ENCODE measurements at regions not wholly inside any gene's neighbourhood (a gene's known extent, or its start where the extent isn't known, plus 50 kb on each side); places are given as distances from the start of the nearest gene placed in this dataset.
"Not testable (repeated sequence)": the region's sequence is repeated elsewhere in the genome, so short reads cannot be mapped to it uniquely, and the experiment has no call there.

DNA sequence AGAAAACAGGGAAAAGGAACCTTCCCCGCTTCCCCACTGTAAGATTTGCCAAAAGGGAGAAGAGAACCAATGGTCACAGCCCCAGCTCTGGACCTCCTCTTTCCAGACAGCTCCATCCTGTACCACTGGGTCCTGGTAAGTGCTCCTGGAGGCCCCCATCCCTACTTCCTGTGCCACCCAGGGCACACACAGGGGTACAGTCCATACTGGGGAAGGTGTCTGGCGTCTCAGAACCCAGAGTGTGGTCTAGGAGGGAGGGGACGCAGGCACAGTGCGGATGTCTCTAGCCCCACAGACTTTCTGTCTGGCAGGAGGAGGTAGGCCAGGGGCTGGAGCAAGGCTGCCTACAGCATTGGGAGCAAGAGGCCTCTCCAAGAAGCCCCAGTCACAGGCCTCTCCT is 213.3 kb upstream of the IGFBP3 start:
- no peak for DNase-seq (ENCODE audit: low spot score)

- no peak for DNase-seq (ENCODE audit: low spot score)
Observed at GRCh38 chr7:46133751-46134150, 212.7 kb upstream of the IGFBP3 start.

- no peak for DNase-seq (ENCODE audit: low spot score)
Observed at GRCh38 chr7:46133072-46133471, 212.0 kb upstream of the IGFBP3 start.

DNA sequence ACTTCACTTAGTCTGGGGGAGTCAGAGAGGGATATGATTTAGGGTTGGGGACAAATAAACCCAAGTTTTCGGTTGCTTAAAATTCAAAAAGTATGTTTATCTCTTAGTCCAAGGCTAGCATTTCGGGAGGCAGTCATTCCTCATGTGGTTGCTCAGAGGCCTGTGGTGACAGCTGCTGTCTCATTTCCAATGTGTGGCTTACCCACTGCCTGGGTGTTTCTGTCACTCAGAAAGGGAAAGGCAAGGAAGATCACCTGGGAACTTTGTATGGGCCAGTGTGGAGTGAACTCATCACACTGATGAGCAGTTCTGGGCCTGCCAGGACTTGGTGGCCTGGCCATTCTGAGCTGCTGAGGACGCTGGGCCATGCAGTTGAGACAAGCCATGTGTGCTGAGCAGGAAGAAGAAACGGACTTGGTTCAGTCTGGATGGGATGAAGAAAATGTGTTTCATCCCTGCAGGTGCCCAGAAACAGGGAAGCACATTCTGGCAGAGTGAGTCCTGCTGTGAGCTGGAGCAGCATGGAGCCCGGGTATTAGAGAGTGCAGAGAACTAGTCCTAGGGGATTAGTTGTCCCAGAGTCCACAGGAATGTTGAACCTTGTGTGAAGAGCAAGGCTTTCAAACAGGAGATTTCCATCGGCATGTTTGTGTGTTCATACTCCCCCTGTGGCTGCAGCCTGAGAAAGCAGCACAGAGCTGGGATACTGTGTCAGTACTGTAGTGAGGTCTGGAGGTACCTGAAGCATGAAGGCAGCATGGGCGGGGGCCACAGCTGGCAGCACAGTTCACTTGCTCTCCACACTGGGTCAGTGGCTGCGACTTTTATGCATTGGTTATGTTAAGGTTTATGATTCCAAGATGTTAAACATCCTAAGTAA is 211.1 kb upstream of the IGFBP3 start:
- DNase-seq (ENCODE audit: low spot score) = no peak

DNA sequence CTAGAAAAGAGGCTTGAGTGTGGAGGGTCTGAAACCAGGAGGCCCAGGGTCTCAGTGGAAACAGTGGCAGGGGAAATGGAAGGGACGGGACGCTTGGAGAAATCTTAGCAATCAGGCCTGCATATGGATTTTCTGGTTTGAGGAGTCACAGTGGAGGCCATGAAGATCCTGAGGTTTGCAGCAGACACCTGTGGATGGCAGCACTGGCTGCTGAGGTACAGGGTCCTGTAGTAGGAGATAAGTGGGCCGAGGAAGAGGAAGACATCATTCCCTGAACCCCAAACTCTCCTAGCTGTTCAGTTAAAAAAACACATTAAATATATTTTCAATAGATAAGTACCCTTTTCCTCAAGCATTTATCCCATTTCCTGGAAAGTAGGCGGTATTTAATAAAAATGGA is 208.8 kb upstream of the IGFBP3 start:
- DNase-seq (ENCODE audit: low spot score) = no peak

GRCh38 chr7:46127814-46128213 is 206.7 kb upstream of the IGFBP3 start:
- DNase-seq (ENCODE audit: low spot score) = no peak

DNA sequence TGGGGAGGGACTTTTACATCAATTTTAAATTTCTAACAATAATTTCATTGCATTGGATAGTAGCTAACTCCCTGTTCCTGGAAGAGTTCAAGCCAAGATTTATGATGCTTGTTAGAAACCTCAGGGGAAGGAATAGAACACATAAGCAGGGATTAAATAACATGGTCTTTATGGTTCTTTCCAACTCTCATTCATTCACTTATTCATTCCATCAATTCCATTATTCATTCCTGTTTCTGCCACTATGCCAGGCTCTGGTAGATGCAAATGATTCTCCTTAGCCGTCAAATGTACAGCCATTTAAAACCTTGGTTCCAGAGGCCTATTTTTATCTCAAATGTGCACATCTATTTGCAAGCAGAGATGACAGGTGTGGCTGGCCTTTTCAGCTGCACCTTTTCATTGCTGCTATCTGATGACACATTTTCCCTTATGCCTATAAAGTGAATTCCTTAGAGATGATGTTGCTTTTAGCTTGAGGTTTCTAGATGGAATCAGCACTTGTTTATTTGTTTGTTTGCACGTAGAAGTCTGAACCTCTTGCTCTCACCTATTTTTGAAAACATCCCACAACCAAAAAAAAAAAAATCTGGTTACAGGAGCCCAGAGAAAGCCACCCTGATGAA is 205.7 kb upstream of the IGFBP3 start:
- no peak for DNase-seq (ENCODE audit: low spot score)

DNA sequence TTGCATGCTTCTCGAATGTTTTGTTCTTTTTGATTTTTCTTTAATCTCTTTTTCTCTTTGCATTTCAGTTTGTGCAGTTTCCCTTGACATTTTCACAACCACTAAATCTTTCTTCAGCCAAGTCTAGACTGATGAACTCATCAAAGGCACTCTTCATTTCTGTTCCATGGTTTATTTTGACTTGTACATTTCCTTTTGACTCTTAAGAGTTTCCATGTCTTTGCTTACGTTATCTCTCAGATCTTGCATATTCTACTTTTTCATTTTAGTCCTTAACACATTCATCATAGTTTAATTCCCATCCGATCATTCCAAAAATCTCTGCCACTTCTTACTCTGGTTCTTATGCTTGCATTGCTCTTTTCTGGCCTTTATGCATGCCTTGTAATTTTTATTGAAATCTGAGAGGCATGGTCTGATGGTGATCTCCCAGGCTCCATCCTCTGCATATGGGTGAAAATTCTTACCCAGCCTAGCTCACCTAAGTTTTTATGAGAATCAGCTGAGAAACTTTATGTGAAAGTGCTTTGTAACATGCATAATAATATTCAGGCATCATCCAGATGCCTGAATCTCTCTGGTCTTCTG is 202.8 kb upstream of the IGFBP3 start:
- no peak for DNase-seq (ENCODE audit: low spot score)

DNA sequence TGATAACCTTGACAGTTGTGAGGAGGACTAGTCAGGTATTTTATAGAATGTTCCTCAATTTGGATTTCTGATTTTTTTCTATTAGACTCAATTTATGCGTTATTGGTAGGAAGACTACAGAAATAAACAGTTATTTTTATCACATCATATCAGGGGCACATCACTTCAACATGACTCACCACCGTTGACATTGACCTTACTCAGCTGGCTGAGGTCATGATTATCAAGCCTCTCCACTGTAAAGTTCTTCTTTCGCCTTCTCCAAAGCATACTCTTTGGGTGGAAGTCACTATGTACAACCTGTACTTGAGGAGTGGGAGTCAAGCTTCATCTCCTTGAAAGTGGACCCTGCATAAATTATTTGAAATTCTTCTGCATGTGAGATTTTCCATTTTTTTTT is 194.3 kb upstream of the IGFBP3 start:
- DNase-seq (ENCODE audit: low spot score) = no peak

DNA sequence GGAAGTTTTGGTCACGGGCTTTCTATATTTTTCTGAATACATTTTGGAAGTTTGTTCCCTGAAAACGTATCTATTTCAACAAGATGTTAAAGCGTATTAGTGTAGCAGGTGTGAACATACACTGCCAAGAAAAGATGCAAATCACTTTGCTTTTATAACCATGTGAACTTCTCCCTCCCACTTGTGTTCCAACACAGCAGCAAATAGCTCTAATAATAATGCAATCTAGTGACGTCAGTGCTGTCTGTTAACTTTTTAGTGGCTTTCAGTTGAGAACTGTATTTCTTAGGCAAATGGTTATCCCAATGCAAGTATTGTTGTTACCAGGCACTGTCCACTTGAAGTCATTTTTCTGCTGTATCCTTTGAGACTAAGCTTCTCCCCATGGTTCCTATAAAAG is 188.4 kb upstream of the IGFBP3 start:
- no peak for DNase-seq (ENCODE audit: low spot score)

DNA sequence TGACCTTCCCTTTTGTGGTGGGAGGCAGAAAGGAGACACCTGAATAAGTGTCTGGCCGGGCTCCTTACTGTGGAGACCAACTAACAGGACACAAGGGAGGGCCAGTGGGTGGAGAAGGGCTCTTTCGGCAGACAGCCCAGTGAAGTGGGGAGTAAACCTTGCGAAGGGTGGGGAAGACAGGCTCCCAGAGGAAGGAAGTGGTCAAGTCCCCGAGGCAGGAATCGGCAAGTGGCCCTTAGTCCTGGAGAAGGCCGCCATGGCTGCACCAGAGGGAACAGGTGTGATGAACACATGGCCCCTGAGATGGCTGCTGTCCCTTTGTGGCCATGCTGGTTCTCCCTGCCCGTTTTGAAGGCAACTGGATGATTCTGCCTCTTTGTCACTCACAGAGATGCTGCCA is 187.2 kb upstream of the IGFBP3 start:
- DNase-seq (ENCODE audit: low spot score) = no peak

- DNase-seq (ENCODE audit: low spot score) = no peak
Observed at GRCh38 chr7:46107610-46108217, 186.6 kb upstream of the IGFBP3 start.

- no peak for DNase-seq (ENCODE audit: low spot score)
Observed at GRCh38 chr7:46100521-46100920, 179.4 kb upstream of the IGFBP3 start.

DNA sequence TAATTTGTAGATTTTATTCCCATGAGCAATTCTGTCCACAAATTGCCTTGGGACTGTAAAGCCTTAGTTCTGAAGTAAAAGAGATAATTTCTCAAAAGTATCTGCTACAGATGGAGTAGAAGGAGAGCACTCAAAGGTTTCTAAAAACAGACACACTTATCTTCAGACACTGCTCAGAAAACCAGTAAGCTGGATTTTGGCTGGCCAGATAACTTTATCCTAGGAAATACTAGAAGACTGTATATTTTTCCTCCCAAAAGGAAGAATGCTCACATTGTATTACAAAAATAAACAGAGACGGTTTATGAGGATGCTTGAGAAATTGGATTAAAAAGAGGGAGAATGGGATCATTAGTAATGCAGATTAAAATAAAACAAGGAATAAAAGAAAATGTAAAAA is 178.0 kb upstream of the IGFBP3 start:
- DNase-seq (ENCODE audit: low spot score) = no peak

DNA sequence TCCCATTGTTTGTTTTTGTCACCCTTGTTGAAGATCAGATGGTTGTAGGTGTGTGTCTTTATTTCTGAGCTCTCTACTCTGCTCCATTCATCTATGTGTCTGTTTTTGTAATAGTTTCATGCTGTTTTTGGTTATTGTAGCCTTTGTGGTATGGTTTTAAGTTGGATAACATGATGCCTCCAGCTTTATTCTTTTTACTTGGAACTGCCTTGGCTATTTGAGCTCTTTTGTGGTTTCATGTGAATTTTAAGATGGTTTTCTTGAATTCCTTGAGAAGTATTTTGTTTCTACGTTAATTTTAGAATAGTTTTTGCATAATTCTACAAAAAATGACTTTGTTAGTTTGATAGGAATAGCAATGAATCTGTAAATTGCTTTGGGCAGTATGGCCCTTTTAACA is 170.0 kb upstream of the IGFBP3 start:
- DNase-seq (ENCODE audit: low spot score) = no peak

- no peak for DNase-seq (ENCODE audit: low spot score)
Observed at GRCh38 chr7:46089281-46089680, 168.2 kb upstream of the IGFBP3 start.

DNA sequence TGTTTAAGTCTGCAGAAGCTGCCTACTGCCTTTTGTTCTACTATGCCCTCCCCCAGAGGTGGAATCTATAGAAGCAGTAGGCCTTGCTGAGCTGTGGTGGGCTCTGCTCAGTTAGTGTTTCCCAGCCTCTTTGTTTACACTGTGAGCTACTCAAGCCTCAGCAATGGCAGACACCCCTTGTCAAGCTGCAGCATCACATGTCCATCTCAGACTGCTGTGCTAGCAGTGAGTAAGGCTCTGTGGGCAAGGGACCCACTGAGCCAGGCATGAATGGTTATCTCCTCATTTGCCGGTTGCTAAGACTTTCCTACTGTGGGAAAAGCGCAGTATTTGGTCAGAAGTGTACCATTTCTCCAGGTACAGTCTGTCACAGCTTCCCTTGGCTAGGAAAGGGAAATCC is 167.4 kb upstream of the IGFBP3 start:
- DNase-seq (ENCODE audit: low spot score) = not testable (repeated sequence)

GRCh38 chr7:46080595-46081159 is 159.6 kb upstream of the IGFBP3 start:
- no peak for DNase-seq (ENCODE audit: low spot score)

- DNase-seq (ENCODE audit: low spot score) = no peak
Observed at GRCh38 chr7:46079421-46079820, 158.3 kb upstream of the IGFBP3 start.

- no peak for DNase-seq (ENCODE audit: low spot score)
Observed at GRCh38 chr7:46076527-46076926, 155.5 kb upstream of the IGFBP3 start.

DNA sequence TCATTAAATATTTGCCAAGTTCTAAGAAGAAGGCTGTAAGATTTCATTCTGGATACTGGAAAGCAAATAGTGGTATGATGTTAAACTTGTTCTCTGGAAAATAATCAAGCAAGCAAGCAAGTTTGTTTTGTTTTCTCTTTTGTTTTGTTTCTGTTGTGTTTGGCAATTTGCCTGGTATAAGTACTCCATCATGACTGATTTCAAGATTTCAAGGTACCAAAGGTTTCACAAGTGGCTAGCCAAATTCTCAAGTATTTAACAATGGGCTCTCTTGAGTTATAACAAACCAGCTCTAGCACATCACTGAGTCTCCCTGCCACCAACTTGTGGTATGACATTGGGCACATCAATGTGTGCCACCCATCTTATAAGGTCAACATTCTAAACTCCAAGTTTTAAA is 151.7 kb upstream of the IGFBP3 start:
- no peak for DNase-seq (ENCODE audit: low spot score)

DNA sequence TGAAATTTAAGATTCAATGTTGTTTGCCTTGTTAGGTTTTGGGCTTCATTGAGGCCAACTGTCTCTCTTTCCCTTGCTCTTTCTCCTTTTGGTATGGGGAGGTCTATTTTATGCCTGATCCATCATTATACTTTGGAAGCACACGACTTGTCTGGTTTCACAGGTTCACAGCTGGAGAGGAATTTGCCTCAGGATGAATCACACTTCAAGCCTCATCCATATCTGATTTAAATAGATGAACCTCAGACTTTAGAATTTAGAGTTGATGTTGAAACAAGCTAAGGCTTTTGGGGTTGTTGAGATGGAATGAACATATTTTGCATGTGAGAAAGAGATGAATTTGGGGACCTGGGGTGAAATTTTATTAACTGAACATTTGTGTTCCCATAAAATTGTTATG is 150.5 kb upstream of the IGFBP3 start:
- no peak for DNase-seq (ENCODE audit: low spot score)

DNA sequence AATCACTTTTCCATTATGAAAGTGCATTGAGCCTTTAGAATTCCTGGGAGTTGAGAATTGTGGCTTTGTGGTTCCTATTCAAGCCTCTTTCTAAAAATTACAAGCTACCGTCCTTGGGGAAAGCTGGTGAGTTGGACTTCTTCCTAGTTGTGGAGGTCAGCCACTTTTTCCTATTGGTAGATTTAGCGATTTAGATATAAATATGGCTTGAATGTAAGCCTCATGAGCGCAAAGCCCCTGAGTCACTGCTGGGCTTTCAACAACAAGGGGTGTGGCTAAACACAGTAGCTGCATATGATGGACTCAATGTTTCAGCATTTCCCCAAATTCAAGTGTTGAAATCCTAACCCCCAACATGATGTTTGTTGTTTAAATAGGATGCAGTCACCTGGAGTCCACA is 150.0 kb upstream of the IGFBP3 start:
- no peak for DNase-seq (ENCODE audit: low spot score)
